Gastrocnemius medialis (tissue), 4 donors: ENCODE measurements at regions not wholly inside any gene's neighbourhood (a gene's known extent, or its start where the extent isn't known, plus 50 kb on each side); places are given as distances from the start of the nearest gene placed in this dataset.

Experiments used
- CTCF ChIP-seq, 5 experiments: fragments of 450-650 bp in 3 of 5; fragments of 200-600 bp in 2 of 5; sonication (generic) in 2 of 5; IDR thresholded peaks in 4 of 5; conservative IDR thresholded peaks in 1 of 5; 1 replicate in 4 of 5; 2 replicates in 1 of 5; pipeline ENCODE4 v1.5.1; 2016 to 2019; ENCODE audit warnings: antibody characterized with exemption in 5 of 5, mild to moderate bottlenecking in 3 of 5, moderate library complexity in 3 of 5
- POLR2A ChIP-seq, 2 donors: fragments of 450-650 bp; IDR thresholded peaks; one replicate each; pipeline ENCODE4 v1.6.1; 2017; ENCODE audit warnings: antibody characterized with exemption in 2 of 2, mild to moderate bottlenecking in 2 of 2, moderate library complexity in 2 of 2

- TF ChIP-seq CTCF (IDR thresholded peaks at IDR 0.05 in 4 of 5, conservative IDR thresholded peaks at IDR 0.05 in 1 of 5) (no peak), POLR2A (IDR thresholded peaks at IDR 0.05) (no peak)
Observed at GRCh38 chr21:21713651-21714180, 715.5 kb downstream of the NCAM2 start.
